HCT116 (cell line): ENCODE measurements at regions not wholly inside any gene's neighbourhood (a gene's known extent, or its start where the extent isn't known, plus 50 kb on each side); places are given as distances from the start of the nearest gene placed in this dataset.

Source experiments
- ATAC-seq: fragments of 200-7000 bp; cut with Tn5 transposase; 2 replicates; pipeline ENCODE4 v1.9.1; 2020; ENCODE audit warnings: mild to moderate bottlenecking, moderate library complexity
- BruUV-seq: library from RNA; stranded (reverse); fragments of 400-500 nt; replicated peaks from 2 replicates; lab custom pipeline; 2021; lab: Mats Ljungman, UMichigan
- CTCF ChIA-PET: fragments of 300-600 bp; sonication (Branson Sonifier 250); formaldehyde crosslinking; loops from one replicate; lab custom pipeline; 2021; ENCODE audit warnings: antibody characterized with exemption; lab: Charles Lee
- POLR2A ChIA-PET: fragments of 300-600, 350-600 bp; sonication (Branson Sonifier 250); formaldehyde crosslinking; loops from one replicate; lab custom pipeline; 2021; ENCODE audit warnings: antibody characterized with exemption; lab: Charles Lee
- RAD21 ChIA-PET, 2 experiments: fragments of 300-600 bp; sonication (Branson Sonifier 250); formaldehyde crosslinking; loops; one replicate each; lab custom pipeline; 2023; ENCODE audit warnings: low total read pairs in 2 of 2; ENCODE audit not compliant: uncharacterized antibody in 2 of 2, unreplicated experiment in 2 of 2, low non-redundant PET in 1 of 2; lab: Charles Lee
- DNase-seq: peaks from one replicate; pipeline ENCODE4 v3.0.0-alpha.2; 2010; ENCODE audit warnings: low read depth, low spot score
- H2AFZ ChIP-seq: fragments of 200-600 bp; shearing (Covaris generic), sonication (generic); 2 replicates; pipeline ENCODE4 v1.6.1; 2017; ENCODE audit warnings: low read depth, mixed run types, mixed read lengths, antibody characterized with exemption, low read length; ENCODE audit not compliant: poor library complexity, severe bottlenecking
- H3K27ac ChIP-seq: 2 replicates; pipeline ENCODE4 v1.5.1; 2012; ENCODE audit warnings: low read depth, low read length
- H3K27me3 ChIP-seq: fragments of 200-600 bp; sonication (generic); 2 replicates; pipeline ENCODE4 v1.6.1; 2016; ENCODE audit warnings: mixed run types, low read length, mixed read lengths; ENCODE audit not compliant: insufficient read depth
- H3K36me3 ChIP-seq, 2 experiments: fragments of 200-500 bp in 1 of 2; fragments of 200-600 bp in 1 of 2; sonication (Bioruptor generic) in 1 of 2; sonication (generic) in 1 of 2; 2 replicates each; pipeline versions ENCODE4 v1.5.1 to v1.6.1; 2014 to 2016; ENCODE audit warnings: low read length in 2 of 2, inconsistent platforms in 1 of 2, mixed read lengths in 1 of 2, mixed run types in 1 of 2; ENCODE audit not compliant: insufficient read depth in 2 of 2, control insufficient read depth in 1 of 2
- H3K4me1 ChIP-seq, 2 experiments: fragments of 200-600 bp in 1 of 2; sonication (generic) in 1 of 2; 2 replicates each; pipeline versions ENCODE4 v1.5.1 to v1.6.1; 2012 to 2017; ENCODE audit warnings: low read length in 2 of 2, inconsistent platforms in 1 of 2, mild to moderate bottlenecking in 1 of 2, mixed read lengths in 1 of 2, mixed run types in 1 of 2, moderate library complexity in 1 of 2; ENCODE audit not compliant: insufficient read depth in 2 of 2, control insufficient read depth in 1 of 2
- H3K4me2 ChIP-seq: fragments of 200-600 bp; sonication (generic); 2 replicates; pipeline ENCODE4 v1.6.1; 2017; ENCODE audit warnings: mixed run types, low read length, mixed read lengths
- H3K4me3 ChIP-seq, 2 experiments: fragments of 200-600 bp in 1 of 2; sonication (generic) in 1 of 2; replicated peaks in 1 of 2; 2 replicates each; pipeline ENCODE4 v1.5.1; 2011 to 2016; ENCODE audit warnings: low read length in 2 of 2, control low read depth in 1 of 2, low read depth in 1 of 2, mild to moderate bottlenecking in 1 of 2, mixed read lengths in 1 of 2, mixed run types in 1 of 2
- H3K79me2 ChIP-seq: fragments of 200-600 bp; sonication (generic); 2 replicates; pipeline ENCODE4 v1.6.1; 2017; ENCODE audit warnings: mild to moderate bottlenecking, mixed run types, low read length, moderate library complexity, mixed read lengths; ENCODE audit not compliant: insufficient read depth
- H3K9ac ChIP-seq: fragments of 200-600 bp; sonication (generic); 2 replicates; pipeline ENCODE4 v1.6.1; 2016; ENCODE audit warnings: low read length, mixed read lengths
- H3K9me2 ChIP-seq: fragments of 200-600 bp; sonication (generic), shearing (Covaris generic); 2 replicates; pipeline ENCODE4 v1.6.1; 2017; ENCODE audit warnings: mixed run types, mild to moderate bottlenecking, moderate library complexity; ENCODE audit not compliant: insufficient read depth
- H3K9me3 ChIP-seq, 2 experiments: fragments of 200-500 bp in 1 of 2; fragments of 200-600 bp in 1 of 2; sonication (Bioruptor generic) in 1 of 2; sonication (generic) in 1 of 2; 2 replicates each; pipeline ENCODE4 v1.6.1; 2014 to 2017; ENCODE audit warnings: low read length in 2 of 2, mixed read lengths in 2 of 2, inconsistent platforms in 1 of 2, low read depth in 1 of 2, mild to moderate bottlenecking in 1 of 2, mixed run types in 1 of 2, moderate library complexity in 1 of 2; ENCODE audit not compliant: control insufficient read depth in 1 of 2, insufficient read depth in 1 of 2
- H4K20me1 ChIP-seq: fragments of 200-600 bp; sonication (generic), shearing (Covaris generic); 2 replicates; pipeline ENCODE4 v1.6.1; 2017; ENCODE audit warnings: mixed run types, mild to moderate bottlenecking, moderate library complexity; ENCODE audit not compliant: insufficient read depth
- CBX3 ChIP-seq: IDR thresholded peaks from 2 replicates; pipeline ENCODE4 v1.6.1; 2012; ENCODE audit warnings: low read depth
- EGR1 ChIP-seq: IDR thresholded peaks from 2 replicates; pipeline ENCODE4 v1.6.1; 2012; ENCODE audit warnings: low read depth
- ELF1 ChIP-seq: IDR thresholded peaks from 2 replicates; pipeline ENCODE4 v1.6.1; 2012; ENCODE audit warnings: low read depth, borderline replicate concordance
- EZH2 ChIP-seq: fragments of 200-600 bp; sonication (generic); IDR thresholded peaks from 2 replicates; pipeline ENCODE4 v1.6.1; 2017; ENCODE audit warnings: antibody characterized with exemption, mixed run types
- EZH2phosphoT487 ChIP-seq: fragments of 200-600 bp; IDR thresholded peaks from 2 replicates; pipeline ENCODE4 v1.6.1; 2018; ENCODE audit warnings: antibody characterized with exemption, borderline replicate concordance
- FOSL1 ChIP-seq: IDR thresholded peaks from 2 replicates; pipeline ENCODE4 v1.6.1; 2012; ENCODE audit warnings: low read depth
- JUND ChIP-seq: IDR thresholded peaks from 2 replicates; pipeline ENCODE4 v1.6.1; 2012
- POLR2AphosphoS5 ChIP-seq: IDR thresholded peaks from 2 replicates; pipeline ENCODE4 v1.6.1; 2011; ENCODE audit warnings: mild to moderate bottlenecking, low read depth, low read length, moderate library complexity
- RAD21 ChIP-seq: IDR thresholded peaks from 2 replicates; pipeline ENCODE4 v1.6.1; 2012; ENCODE audit warnings: low read depth, mild to moderate bottlenecking
- SRF ChIP-seq: IDR thresholded peaks from 2 replicates; pipeline ENCODE4 v1.6.1; 2012; ENCODE audit warnings: low read depth
- TCF7L2 ChIP-seq: IDR thresholded peaks from 2 replicates; pipeline ENCODE4 v1.7.0; 2011; ENCODE audit warnings: borderline replicate concordance, inconsistent platforms; ENCODE audit not compliant: insufficient read depth, insufficient read length; ENCODE audit errors: extremely low read depth
- YY1 ChIP-seq: IDR thresholded peaks from 2 replicates; pipeline ENCODE4 v1.6.1; 2011; ENCODE audit warnings: low read length, low read depth, moderate library complexity, mild to moderate bottlenecking; ENCODE audit not compliant: insufficient replicate concordance; ENCODE audit errors: extremely low read depth
- ZBTB33 ChIP-seq: IDR thresholded peaks from 2 replicates; pipeline ENCODE4 v1.6.1; 2011; ENCODE audit warnings: mild to moderate bottlenecking, low read length, moderate library complexity; ENCODE audit not compliant: insufficient replicate concordance; ENCODE audit errors: extremely low read depth
- ZFX ChIP-seq: fragments of 450-650 bp; IDR thresholded peaks from 2 replicates; pipeline ENCODE4 v1.6.1; 2017
- ZNF274 ChIP-seq: fragments of 200-500 bp; sonication (Bioruptor generic); IDR thresholded peaks from 2 replicates; pipeline ENCODE4 v1.6.1; 2014; ENCODE audit warnings: mild to moderate bottlenecking, low read depth, low read length, inconsistent platforms
- intact Hi-C: fragments of 100-400 bp; cut with micrococcal nuclease; formaldehyde crosslinking; loops from 2 replicates; pipeline ENCODE4 v1.10.0; 2022
- TF ChIP-seq, protein P1 (sequence below): IDR thresholded peaks from 2 replicates; pipeline ENCODE4 v1.6.1; 2012
- TF ChIP-seq, protein P2 (sequence below), 3 experiments: fragments of 200-600 bp in 1 of 3; sonication (generic) in 1 of 3; IDR thresholded peaks in 2 of 3; conservative IDR thresholded peaks in 1 of 3; 2 replicates each; pipeline ENCODE4 v1.5.1; 2012 to 2017; ENCODE audit warnings: low read depth in 2 of 3, low read length in 2 of 3, antibody characterized with exemption in 1 of 3, borderline replicate concordance in 1 of 3, control low read depth in 1 of 3, mild to moderate bottlenecking in 1 of 3, mixed read lengths in 1 of 3, mixed run types in 1 of 3, moderate library complexity in 1 of 3; ENCODE audit not compliant: insufficient read depth in 1 of 3
- TF ChIP-seq, protein P3 (sequence below): IDR thresholded peaks from 2 replicates; pipeline ENCODE4 v1.6.1; 2012; ENCODE audit warnings: low read depth

DNA sequence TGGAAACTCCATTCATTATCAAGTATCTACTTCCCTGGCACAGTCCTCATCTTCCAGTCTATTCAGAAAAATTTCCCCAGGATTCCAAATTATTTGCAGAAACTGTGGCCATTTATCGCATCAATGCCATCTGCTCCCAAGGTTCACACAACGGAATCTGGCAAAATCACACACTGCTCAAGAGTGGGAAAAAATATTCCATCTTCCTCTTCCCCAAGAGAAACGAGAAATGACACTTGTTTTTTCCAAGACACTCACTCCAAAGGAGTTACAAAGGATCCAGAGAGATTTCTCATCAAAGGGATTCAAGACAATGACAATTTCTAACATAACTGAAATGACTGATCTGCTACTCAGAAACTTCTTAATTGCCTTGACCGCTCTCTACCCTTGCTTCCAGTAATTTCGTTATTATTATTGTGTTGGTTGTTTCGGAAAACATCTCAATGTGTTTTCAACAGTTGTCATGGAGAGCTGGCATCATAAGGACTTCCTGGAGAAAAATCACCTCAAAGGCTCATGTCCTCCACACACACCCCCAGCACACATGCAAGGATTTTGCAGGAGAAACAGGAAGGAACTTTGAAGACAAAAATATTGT, 128.0 kb downstream of the PSMG1 start:
- no peaks in the 10 kb centered on the region for H4K20me1 ChIP-seq
- DNase-seq (no peak), ATAC-seq (no peak)
- H3K27ac ChIP-seq, result no peak overlapping the region
- H3K9ac ChIP-seq, result no peak overlapping the region
- no peaks in the 10 kb centered on the region for H3K4me1 ChIP-seq
- no peaks in the 10 kb centered on the region for H3K9me3 ChIP-seq
- no peaks in the 10 kb centered on the region for H3K9me2 ChIP-seq
- H3K27me3 ChIP-seq, result no peaks in the 10 kb centered on the region
- ChIA-PET CTCF (no interaction called here), POLR2A (no interaction called here), RAD21 (no interaction called here)
- TF ChIP-seq ZBTB33 (no peak), RAD21 (no peak), EZH2 (no peak), FOSL1 (no peak), EZH2phosphoT487 (no peak), CBX3 (no peak), EGR1 (no peak), TCF7L2 (no peak), YY1 (no peak), POLR2AphosphoS5 (no peak), ZFX (no peak), ZNF274 (no peak), SRF (no peak), JUND (no peak), ELF1 (no peak)
- TF ChIP-seq, protein P1, sequence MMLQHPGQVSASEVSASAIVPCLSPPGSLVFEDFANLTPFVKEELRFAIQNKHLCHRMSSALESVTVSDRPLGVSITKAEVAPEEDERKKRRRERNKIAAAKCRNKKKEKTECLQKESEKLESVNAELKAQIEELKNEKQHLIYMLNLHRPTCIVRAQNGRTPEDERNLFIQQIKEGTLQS, result no peak
- TF ChIP-seq, protein P2, sequence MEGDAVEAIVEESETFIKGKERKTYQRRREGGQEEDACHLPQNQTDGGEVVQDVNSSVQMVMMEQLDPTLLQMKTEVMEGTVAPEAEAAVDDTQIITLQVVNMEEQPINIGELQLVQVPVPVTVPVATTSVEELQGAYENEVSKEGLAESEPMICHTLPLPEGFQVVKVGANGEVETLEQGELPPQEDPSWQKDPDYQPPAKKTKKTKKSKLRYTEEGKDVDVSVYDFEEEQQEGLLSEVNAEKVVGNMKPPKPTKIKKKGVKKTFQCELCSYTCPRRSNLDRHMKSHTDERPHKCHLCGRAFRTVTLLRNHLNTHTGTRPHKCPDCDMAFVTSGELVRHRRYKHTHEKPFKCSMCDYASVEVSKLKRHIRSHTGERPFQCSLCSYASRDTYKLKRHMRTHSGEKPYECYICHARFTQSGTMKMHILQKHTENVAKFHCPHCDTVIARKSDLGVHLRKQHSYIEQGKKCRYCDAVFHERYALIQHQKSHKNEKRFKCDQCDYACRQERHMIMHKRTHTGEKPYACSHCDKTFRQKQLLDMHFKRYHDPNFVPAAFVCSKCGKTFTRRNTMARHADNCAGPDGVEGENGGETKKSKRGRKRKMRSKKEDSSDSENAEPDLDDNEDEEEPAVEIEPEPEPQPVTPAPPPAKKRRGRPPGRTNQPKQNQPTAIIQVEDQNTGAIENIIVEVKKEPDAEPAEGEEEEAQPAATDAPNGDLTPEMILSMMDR (IDR thresholded peaks at IDR 0.05 in 2 of 3, conservative IDR thresholded peaks at IDR 0.05 in 1 of 3; ENCODE audit: borderline replicate concordance in 1 of 3, insufficient read depth in 1 of 3, low read depth in 2 of 3, low read length in 2 of 3), result no peak
- TF ChIP-seq, protein P3, sequence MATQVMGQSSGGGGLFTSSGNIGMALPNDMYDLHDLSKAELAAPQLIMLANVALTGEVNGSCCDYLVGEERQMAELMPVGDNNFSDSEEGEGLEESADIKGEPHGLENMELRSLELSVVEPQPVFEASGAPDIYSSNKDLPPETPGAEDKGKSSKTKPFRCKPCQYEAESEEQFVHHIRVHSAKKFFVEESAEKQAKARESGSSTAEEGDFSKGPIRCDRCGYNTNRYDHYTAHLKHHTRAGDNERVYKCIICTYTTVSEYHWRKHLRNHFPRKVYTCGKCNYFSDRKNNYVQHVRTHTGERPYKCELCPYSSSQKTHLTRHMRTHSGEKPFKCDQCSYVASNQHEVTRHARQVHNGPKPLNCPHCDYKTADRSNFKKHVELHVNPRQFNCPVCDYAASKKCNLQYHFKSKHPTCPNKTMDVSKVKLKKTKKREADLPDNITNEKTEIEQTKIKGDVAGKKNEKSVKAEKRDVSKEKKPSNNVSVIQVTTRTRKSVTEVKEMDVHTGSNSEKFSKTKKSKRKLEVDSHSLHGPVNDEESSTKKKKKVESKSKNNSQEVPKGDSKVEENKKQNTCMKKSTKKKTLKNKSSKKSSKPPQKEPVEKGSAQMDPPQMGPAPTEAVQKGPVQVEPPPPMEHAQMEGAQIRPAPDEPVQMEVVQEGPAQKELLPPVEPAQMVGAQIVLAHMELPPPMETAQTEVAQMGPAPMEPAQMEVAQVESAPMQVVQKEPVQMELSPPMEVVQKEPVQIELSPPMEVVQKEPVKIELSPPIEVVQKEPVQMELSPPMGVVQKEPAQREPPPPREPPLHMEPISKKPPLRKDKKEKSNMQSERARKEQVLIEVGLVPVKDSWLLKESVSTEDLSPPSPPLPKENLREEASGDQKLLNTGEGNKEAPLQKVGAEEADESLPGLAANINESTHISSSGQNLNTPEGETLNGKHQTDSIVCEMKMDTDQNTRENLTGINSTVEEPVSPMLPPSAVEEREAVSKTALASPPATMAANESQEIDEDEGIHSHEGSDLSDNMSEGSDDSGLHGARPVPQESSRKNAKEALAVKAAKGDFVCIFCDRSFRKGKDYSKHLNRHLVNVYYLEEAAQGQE, result no peak
- BruUV-seq, result no TSS peak
- intact Hi-C loops, result no loop called here
- H3K4me3 ChIP-seq, result no peak overlapping the region
- no peak overlapping the region for H2AFZ ChIP-seq
- H3K4me2 ChIP-seq, result no peak overlapping the region
- H3K79me2 ChIP-seq, result no peaks in the 10 kb centered on the region
- H3K36me3 ChIP-seq, result no peaks in the 10 kb centered on the region
